SK-N-SH (cell line): ENCODE measurements at regions not wholly inside any gene's neighbourhood (a gene's known extent, or its start where the extent isn't known, plus 50 kb on each side); places are given as distances from the start of the nearest gene placed in this dataset.

Experiments used
- CTCF ChIA-PET: fragments of 300-600, 350-600 bp; formaldehyde crosslinking; extraction: SDS; loops from one replicate; lab custom pipeline; 2021; lab: Yijun Ruan, JAX
- POLR2A ChIA-PET: fragments of 350-600 bp; sonication (Branson Sonifier 250); formaldehyde crosslinking; extraction: SDS; loops from one replicate; lab custom pipeline; 2020; ENCODE audit warnings: antibody characterized with exemption, inconsistent platforms; lab: Yijun Ruan, JAX
- DNase-seq: peaks from one replicate; pipeline ENCODE4 v3.0.0; 2012
- H2AFZ ChIP-seq: fragments of 200-600 bp; sonication (generic); 2 replicates; pipeline ENCODE4 v1.8.1; 2016; ENCODE audit warnings: antibody characterized with exemption, mild to moderate bottlenecking, low read depth
- H3F3A ChIP-seq: fragments of 200-600 bp; sonication (generic); replicated peaks from 2 replicates; pipeline ENCODE3; 2016; ENCODE audit warnings: antibody characterized with exemption, mild to moderate bottlenecking; ENCODE audit not compliant: insufficient read depth
- H3K27ac ChIP-seq, 2 experiments: fragments of 200-500 bp in 1 of 2; fragments of 200-600 bp in 1 of 2; sonication (Bioruptor generic) in 1 of 2; sonication (generic), shearing (Covaris generic) in 1 of 2; 2 replicates each; pipeline versions ENCODE4 v1.5.1 to v1.6.1; 2014 to 2016; ENCODE audit warnings: low read depth in 2 of 2, inconsistent platforms in 1 of 2, low read length in 1 of 2, mild to moderate bottlenecking in 1 of 2, mixed read lengths in 1 of 2
- H3K27me3 ChIP-seq: fragments of 200-600 bp; sonication (generic), shearing (Covaris generic); 2 replicates; pipeline ENCODE4 v1.6.1; 2016; ENCODE audit warnings: mixed run types; ENCODE audit not compliant: insufficient read depth
- H3K36me3 ChIP-seq, 2 experiments: fragments of 200-500 bp in 1 of 2; fragments of 200-600 bp in 1 of 2; sonication (Bioruptor generic) in 1 of 2; sonication (generic) in 1 of 2; replicated peaks in 1 of 2; 2 replicates each; pipeline versions ENCODE3 to v1.5.1; 2014 to 2016; ENCODE audit warnings: low read length in 1 of 2, mild to moderate bottlenecking in 1 of 2; ENCODE audit not compliant: insufficient read depth in 2 of 2, control insufficient read depth in 1 of 2
- H3K4me1 ChIP-seq, 2 experiments: fragments of 200-500 bp in 1 of 2; fragments of 200-600 bp in 1 of 2; sonication (Bioruptor generic) in 1 of 2; sonication (generic), shearing (Covaris generic) in 1 of 2; 2 replicates each; pipeline versions ENCODE4 v1.5.1 to v1.6.1; 2014 to 2016; ENCODE audit warnings: low read depth in 1 of 2, low read length in 1 of 2, mixed run types in 1 of 2; ENCODE audit not compliant: insufficient read depth in 2 of 2, control insufficient read depth in 1 of 2
- H3K4me2 ChIP-seq: fragments of 200-600 bp; sonication (generic), shearing (Covaris generic); 2 replicates; pipeline ENCODE4 v1.6.1; 2017; ENCODE audit warnings: mixed run types
- H3K4me3 ChIP-seq, 2 experiments: fragments of 200-500 bp in 1 of 2; fragments of 200-600 bp in 1 of 2; sonication (Bioruptor generic) in 1 of 2; sonication (generic), shearing (Covaris generic) in 1 of 2; 2 replicates each; pipeline versions ENCODE4 v1.5.1 to v1.8.1; 2014 to 2016; ENCODE audit warnings: low read depth in 2 of 2, inconsistent platforms in 1 of 2, low read length in 1 of 2, mild to moderate bottlenecking in 1 of 2, mixed read lengths in 1 of 2, moderate library complexity in 1 of 2
- H3K79me2 ChIP-seq: fragments of 200-600 bp; sonication (generic); 2 replicates; pipeline ENCODE4 v1.8.1; 2017; ENCODE audit warnings: mild to moderate bottlenecking; ENCODE audit not compliant: insufficient read depth
- H3K9ac ChIP-seq: fragments of 200-600 bp; sonication (generic); 2 replicates; pipeline ENCODE4 v1.6.1; 2017; ENCODE audit warnings: mixed run types
- H3K9me2 ChIP-seq: fragments of 200-600 bp; sonication (generic); 2 replicates; pipeline ENCODE4 v1.6.1; 2017; ENCODE audit warnings: mixed run types
- H3K9me3 ChIP-seq: fragments of 200-600 bp; sonication (generic); 2 replicates; pipeline ENCODE4 v1.6.1; 2017; ENCODE audit warnings: mixed run types, mild to moderate bottlenecking, moderate library complexity
- H4K20me1 ChIP-seq: fragments of 200-600 bp; sonication (generic); 2 replicates; pipeline ENCODE4 v1.6.1; 2017; ENCODE audit warnings: mild to moderate bottlenecking, mixed run types; ENCODE audit not compliant: insufficient read depth
- EZH2phosphoT487 ChIP-seq: fragments of 200-600 bp; sonication (generic); IDR thresholded peaks from 2 replicates; pipeline ENCODE4 v1.6.1; 2017; ENCODE audit warnings: low read depth, mixed run types, mild to moderate bottlenecking, antibody characterized with exemption, moderate library complexity, borderline replicate concordance
- FOXJ3 ChIP-seq: sonication (generic); formaldehyde crosslinking; IDR thresholded peaks from 2 replicates; pipeline ENCODE4 v1.5.1; 2020; ENCODE audit warnings: mild to moderate bottlenecking, missing genetic modification reagents
- GABPA ChIP-seq: IDR thresholded peaks from 2 replicates; pipeline ENCODE4 v1.4.0; 2012; ENCODE audit warnings: low read depth, mild to moderate bottlenecking
- GATA2 ChIP-seq: sonication (generic); formaldehyde crosslinking; IDR thresholded peaks from 2 replicates; pipeline ENCODE4 v1.5.0; 2020; ENCODE audit warnings: mild to moderate bottlenecking, missing genetic modification reagents
- JUND ChIP-seq: IDR thresholded peaks from 2 replicates; pipeline ENCODE4 v1.4.0; 2012
- MEF2A ChIP-seq: IDR thresholded peaks from 2 replicates; pipeline ENCODE4 v1.4.0; 2012; ENCODE audit warnings: low read depth, borderline replicate concordance
- MXI1 ChIP-seq: IDR thresholded peaks from 2 replicates; pipeline ENCODE4 v1.6.1; 2012; ENCODE audit warnings: mild to moderate bottlenecking, low read depth, low read length, improper control_type of control experiment
- RAD21 ChIP-seq: IDR thresholded peaks from 2 replicates; pipeline ENCODE4 v1.6.1; 2012; ENCODE audit warnings: mild to moderate bottlenecking, low read length
- RCOR1 ChIP-seq: fragments of 150-350 bp; IDR thresholded peaks from 2 replicates; pipeline ENCODE4 v1.6.1; 2017; ENCODE audit warnings: antibody characterized with exemption, low read length
- RFX5 ChIP-seq: IDR thresholded peaks from 2 replicates; pipeline ENCODE4 v1.6.1; 2012; ENCODE audit warnings: mild to moderate bottlenecking, improper control_type of control experiment, low read length
- SIN3A ChIP-seq: IDR thresholded peaks from 2 replicates; pipeline ENCODE4 v1.6.1; 2012; ENCODE audit warnings: low read depth, mild to moderate bottlenecking, low read length, moderate library complexity, borderline replicate concordance
- TAF1 ChIP-seq: IDR thresholded peaks from 2 replicates; pipeline ENCODE4 v1.6.1; 2012; ENCODE audit warnings: low read depth, mild to moderate bottlenecking, low read length, moderate library complexity, borderline replicate concordance
- TEAD4 ChIP-seq: IDR thresholded peaks from 2 replicates; pipeline ENCODE4 v1.4.0; 2012; ENCODE audit warnings: mild to moderate bottlenecking, borderline replicate concordance; ENCODE audit not compliant: insufficient read depth
- YY1 ChIP-seq: IDR thresholded peaks from 2 replicates; pipeline ENCODE4 v1.4.0; 2012; ENCODE audit warnings: low read depth, mild to moderate bottlenecking
- WGBS: methylation state at CpG from one replicate; pipeline ENCODE4 v1.1.6; 2017; ENCODE audit warnings: low lambda C conversion rate; 5-methylcytosine and 5-hydroxymethylcytosine counted together
- TF ChIP-seq, protein P1 (sequence below): fragments of 150-350 bp; IDR thresholded peaks from 2 replicates; pipeline ENCODE4 v1.6.1; 2016; ENCODE audit warnings: mild to moderate bottlenecking, low read depth, low read length
- TF ChIP-seq, protein P2 (sequence below): IDR thresholded peaks from 2 replicates; pipeline ENCODE4 v1.4.0; 2012; ENCODE audit warnings: low read depth, borderline replicate concordance
- TF ChIP-seq, protein P3 (sequence below): fragments of 150-350 bp; IDR thresholded peaks from 2 replicates; pipeline ENCODE4 v1.6.1; 2017; ENCODE audit warnings: antibody characterized with exemption, low read length, low read depth, borderline replicate concordance

DNA sequence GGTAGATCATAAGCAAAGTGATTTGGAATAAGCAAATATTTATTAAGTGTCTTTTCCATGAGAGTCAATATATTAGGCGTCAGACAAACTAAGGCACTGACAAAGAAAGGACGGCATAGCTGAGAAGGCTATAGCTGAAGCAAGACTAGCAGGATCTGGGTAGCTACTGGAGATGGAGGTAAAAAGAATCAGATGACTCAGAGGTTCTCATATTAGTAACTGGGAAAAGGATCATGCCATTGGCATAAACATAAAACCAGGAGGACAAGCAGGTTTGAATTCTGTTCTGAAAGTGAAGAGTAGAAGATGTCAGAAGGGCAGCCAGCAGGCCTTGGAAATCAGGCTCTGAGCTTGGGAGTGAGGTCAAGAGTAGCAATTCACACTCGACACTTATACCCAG lies 531.9 kb downstream of the PTPRC start (continued):
- no peak for TF ChIP-seq TEAD4
- TF ChIP-seq TAF1, result no peak
- TF ChIP-seq, all 33 proteins: peak for 0

DNA sequence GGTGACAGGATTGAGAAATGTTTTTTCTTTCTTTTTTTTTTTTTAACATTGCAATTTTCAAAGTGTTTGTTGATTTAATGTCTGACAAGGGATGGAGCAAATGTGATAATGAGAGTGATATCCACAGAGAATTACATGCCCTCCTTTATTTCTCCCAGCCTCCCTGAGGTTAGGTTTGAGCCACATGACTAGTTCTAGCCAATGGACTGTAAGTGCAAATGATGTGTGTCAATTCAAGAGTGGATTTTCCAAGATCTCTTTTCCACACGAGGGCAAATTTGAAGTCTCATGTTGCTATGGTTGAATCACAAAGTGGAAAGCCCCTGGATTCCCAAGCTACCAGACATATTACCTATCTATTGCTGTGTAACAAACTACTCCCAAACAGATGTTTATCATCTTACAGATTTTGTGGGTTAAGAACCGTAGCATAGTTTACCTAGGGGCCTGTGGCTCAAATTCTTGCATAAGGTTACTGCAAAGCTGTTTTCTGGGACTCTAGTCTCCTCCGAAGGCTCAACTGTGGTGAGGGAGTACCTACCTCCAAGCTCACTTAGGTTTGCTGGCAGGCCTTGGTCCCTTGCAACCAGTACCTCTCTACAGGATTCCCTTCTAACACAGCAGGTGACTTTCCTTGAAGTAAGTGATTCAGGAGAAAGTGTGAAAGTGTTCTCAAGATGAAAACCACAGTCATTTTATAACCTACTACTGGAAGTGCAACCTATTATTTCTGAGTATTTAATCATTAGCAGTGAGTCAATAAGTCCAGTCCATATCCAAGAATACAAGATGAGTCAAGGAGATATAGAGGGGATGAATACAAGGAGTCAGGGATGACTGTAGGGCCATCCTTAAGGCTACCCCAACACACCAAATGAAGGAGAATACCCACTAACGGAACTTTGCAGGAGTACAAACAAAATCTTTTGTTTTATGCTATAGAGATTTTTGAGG lies 533.6 kb downstream of the PTPRC start:
- H3K27ac ChIP-seq, result peak overlapping the region in 1 of 2 experiments; percentile 49; a peak in 1 of 4 replicates
- no peaks in the 10 kb centered on the region for H3K79me2 ChIP-seq
- H3K4me1 ChIP-seq, result peaks cover 0 to 6% of the 10 kb centered on the region in 2 experiments; a peak in 2 of 4 replicates
- DNase-seq, result no peak
- no peak overlapping the region for H3K4me2 ChIP-seq
- H3K36me3 ChIP-seq, result no peaks in the 10 kb centered on the region
- H3K9me2 ChIP-seq, result no peaks in the 10 kb centered on the region
- H4K20me1 ChIP-seq, result no peaks in the 10 kb centered on the region
- H3F3A ChIP-seq, result no peaks in the 10 kb centered on the region
- no peak overlapping the region for H3K4me3 ChIP-seq
- no peak overlapping the region for H2AFZ ChIP-seq
- POLR2A ChIA-PET, result no interaction called here
- no peak for TF ChIP-seq RFX5
- no peak for TF ChIP-seq MEF2A
- TF ChIP-seq GABPA, result no peak
- TF ChIP-seq, protein P1, sequence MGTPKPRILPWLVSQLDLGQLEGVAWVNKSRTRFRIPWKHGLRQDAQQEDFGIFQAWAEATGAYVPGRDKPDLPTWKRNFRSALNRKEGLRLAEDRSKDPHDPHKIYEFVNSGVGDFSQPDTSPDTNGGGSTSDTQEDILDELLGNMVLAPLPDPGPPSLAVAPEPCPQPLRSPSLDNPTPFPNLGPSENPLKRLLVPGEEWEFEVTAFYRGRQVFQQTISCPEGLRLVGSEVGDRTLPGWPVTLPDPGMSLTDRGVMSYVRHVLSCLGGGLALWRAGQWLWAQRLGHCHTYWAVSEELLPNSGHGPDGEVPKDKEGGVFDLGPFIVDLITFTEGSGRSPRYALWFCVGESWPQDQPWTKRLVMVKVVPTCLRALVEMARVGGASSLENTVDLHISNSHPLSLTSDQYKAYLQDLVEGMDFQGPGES, result no peak
- TF ChIP-seq FOXJ3 (CRISPR knock-in tag), result no peak
- no peak for TF ChIP-seq SIN3A
- TF ChIP-seq, protein P2, sequence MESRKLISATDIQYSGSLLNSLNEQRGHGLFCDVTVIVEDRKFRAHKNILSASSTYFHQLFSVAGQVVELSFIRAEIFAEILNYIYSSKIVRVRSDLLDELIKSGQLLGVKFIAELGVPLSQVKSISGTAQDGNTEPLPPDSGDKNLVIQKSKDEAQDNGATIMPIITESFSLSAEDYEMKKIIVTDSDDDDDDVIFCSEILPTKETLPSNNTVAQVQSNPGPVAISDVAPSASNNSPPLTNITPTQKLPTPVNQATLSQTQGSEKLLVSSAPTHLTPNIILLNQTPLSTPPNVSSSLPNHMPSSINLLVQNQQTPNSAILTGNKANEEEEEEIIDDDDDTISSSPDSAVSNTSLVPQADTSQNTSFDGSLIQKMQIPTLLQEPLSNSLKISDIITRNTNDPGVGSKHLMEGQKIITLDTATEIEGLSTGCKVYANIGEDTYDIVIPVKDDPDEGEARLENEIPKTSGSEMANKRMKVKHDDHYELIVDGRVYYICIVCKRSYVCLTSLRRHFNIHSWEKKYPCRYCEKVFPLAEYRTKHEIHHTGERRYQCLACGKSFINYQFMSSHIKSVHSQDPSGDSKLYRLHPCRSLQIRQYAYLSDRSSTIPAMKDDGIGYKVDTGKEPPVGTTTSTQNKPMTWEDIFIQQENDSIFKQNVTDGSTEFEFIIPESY, result no peak
- no peak for TF ChIP-seq RCOR1
- no peak for TF ChIP-seq YY1
- TF ChIP-seq JUND, result no peak
- no peak for TF ChIP-seq MXI1
- TF ChIP-seq, protein P3, sequence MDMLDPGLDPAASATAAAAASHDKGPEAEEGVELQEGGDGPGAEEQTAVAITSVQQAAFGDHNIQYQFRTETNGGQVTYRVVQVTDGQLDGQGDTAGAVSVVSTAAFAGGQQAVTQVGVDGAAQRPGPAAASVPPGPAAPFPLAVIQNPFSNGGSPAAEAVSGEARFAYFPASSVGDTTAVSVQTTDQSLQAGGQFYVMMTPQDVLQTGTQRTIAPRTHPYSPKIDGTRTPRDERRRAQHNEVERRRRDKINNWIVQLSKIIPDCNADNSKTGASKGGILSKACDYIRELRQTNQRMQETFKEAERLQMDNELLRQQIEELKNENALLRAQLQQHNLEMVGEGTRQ, result no peak
- no peak for TF ChIP-seq RAD21
- TF ChIP-seq EZH2phosphoT487, result no peak
- TF ChIP-seq GATA2 (CRISPR knock-in tag), result no peak
- no peak overlapping the region for H3K9ac ChIP-seq
- CTCF ChIA-PET, result no interaction called here
- WGBS, result 69% methylated on average over 4 of the region's 4 CpGs
- no peaks in the 10 kb centered on the region for H3K27me3 ChIP-seq
- no peaks in the 10 kb centered on the region for H3K9me3 ChIP-seq
